GM06990 (cell line): ENCODE measurements at regions not wholly inside any gene's neighbourhood (a gene's known extent, or its start where the extent isn't known, plus 50 kb on each side); places are given as distances from the start of the nearest gene placed in this dataset.

Experiments used
- DNase-seq: peaks from one replicate; pipeline ENCODE4 v3.0.0-alpha.2; 2011; ENCODE audit not compliant: insufficient read length; ENCODE audit errors: extremely low read depth
- H3K27me3 ChIP-seq: replicated peaks from 2 replicates; pipeline ENCODE4 v1.6.0; 2011; ENCODE audit warnings: low read length; ENCODE audit not compliant: control insufficient read depth, insufficient read depth
- H3K36me3 ChIP-seq: 2 replicates; pipeline ENCODE4 v1.5.1; 2011; ENCODE audit warnings: low read length; ENCODE audit not compliant: control insufficient read depth, insufficient read depth
- H3K4me3 ChIP-seq: replicated peaks from 2 replicates; pipeline ENCODE4 v1.5.1; 2011; ENCODE audit warnings: low read depth, mild to moderate bottlenecking, control low read depth, low read length
- TF ChIP-seq, protein P1 (sequence below): IDR thresholded peaks from 2 replicates; pipeline ENCODE4 v1.5.1; 2011; ENCODE audit warnings: low read length, control low read depth, mild to moderate bottlenecking, inconsistent platforms; ENCODE audit not compliant: insufficient read depth, poor library complexity, severe bottlenecking

DNA sequence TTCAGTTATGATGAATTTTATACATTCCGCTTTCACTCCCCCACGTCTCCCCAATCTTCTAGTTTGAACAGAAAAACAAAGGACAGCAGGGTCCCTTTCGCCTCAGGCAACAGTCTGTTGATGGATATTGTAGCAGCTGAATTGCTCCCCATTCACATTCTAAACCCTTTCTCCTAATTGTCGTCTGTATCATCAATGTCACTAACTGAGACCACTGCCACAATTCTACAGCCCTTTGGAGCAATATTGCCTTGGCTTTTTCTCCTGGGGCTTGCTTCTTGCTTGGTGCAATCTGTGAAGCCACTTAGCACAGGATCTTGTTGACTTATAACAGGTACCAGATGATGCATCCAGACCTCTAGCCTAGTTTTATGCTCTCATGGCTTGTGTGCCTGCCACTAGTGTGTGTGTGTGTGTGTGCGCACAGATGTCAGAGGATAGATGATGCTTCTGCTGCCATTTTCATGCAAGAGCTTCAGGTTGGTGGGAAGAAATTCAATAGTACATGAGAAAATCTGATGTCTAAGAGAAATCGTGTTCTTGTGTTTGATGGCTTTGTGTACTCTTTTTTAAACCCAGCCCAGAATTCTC, 195.2 kb upstream of the ISL1 start:
- H3K4me3 ChIP-seq = no peak overlapping the region
- no peaks in the 10 kb centered on the region for H3K36me3 ChIP-seq
- TF ChIP-seq, protein P1, sequence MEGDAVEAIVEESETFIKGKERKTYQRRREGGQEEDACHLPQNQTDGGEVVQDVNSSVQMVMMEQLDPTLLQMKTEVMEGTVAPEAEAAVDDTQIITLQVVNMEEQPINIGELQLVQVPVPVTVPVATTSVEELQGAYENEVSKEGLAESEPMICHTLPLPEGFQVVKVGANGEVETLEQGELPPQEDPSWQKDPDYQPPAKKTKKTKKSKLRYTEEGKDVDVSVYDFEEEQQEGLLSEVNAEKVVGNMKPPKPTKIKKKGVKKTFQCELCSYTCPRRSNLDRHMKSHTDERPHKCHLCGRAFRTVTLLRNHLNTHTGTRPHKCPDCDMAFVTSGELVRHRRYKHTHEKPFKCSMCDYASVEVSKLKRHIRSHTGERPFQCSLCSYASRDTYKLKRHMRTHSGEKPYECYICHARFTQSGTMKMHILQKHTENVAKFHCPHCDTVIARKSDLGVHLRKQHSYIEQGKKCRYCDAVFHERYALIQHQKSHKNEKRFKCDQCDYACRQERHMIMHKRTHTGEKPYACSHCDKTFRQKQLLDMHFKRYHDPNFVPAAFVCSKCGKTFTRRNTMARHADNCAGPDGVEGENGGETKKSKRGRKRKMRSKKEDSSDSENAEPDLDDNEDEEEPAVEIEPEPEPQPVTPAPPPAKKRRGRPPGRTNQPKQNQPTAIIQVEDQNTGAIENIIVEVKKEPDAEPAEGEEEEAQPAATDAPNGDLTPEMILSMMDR = no peak
- no peaks in the 10 kb centered on the region for H3K27me3 ChIP-seq
- DNase-seq = no peak

DNA sequence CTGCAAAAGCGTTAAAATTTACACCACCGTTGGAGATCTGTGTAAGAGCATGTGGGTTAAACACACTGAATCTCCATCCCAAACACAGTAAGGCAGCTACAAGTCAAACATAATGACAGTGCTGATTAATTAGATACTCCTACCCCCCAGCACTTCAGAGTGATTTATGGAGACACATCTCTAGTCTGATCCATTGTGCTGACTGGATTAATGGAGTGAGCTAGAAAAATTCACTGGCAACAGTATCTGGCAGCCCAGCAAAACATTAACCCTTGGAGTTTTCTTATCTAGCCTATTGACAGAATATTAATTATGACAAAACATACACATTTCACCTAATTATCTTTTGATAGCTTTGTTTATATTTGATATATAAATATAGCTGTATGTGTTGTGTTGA, 188.6 kb upstream of the ISL1 start:
- H3K36me3 ChIP-seq = no peaks in the 10 kb centered on the region
- H3K27me3 ChIP-seq = no peaks in the 10 kb centered on the region
- no peak for DNase-seq
- H3K4me3 ChIP-seq = no peak overlapping the region
- TF ChIP-seq, protein P1 = no peak

DNA sequence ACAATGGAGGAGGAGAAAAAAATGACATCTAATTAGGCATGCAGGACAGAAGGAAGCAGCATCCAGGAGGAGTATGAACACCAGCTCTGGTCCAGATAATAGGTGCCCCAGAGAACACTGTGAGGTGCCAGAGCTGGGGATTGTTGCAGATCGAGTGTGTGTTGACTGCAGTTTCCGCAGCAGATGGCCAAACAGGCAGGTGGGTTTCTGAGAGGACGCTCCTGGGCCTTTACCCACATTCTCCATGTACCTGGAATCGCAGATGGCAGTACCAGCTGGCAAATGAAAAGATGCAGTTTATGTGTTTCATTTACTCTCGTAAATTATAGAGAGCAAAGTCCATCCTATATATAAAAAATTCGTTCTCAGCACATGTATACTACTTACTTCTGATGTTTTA, 182.2 kb upstream of the ISL1 start:
- no peak for DNase-seq
- no peaks in the 10 kb centered on the region for H3K27me3 ChIP-seq
- no peak overlapping the region for H3K4me3 ChIP-seq
- TF ChIP-seq, protein P1 = no peak
- no peaks in the 10 kb centered on the region for H3K36me3 ChIP-seq

DNA sequence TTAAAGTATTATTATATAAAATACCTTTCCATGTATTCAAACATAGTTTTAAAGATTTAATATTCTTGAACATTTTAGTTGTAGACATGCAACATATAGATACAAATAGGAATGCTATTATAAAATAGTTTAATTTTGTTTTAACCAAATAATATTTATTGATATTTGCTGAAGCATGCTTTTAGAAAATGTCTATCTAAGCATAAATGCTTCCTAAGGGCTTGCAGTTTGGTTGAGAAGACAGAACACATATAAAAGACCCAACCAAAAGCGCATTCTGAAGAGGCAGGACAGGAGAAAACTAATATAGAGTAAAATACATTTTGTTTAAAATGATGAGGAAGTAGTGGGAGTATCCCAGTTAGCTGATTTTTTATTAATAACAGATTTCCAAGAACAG, 181.5 kb upstream of the ISL1 start:
- no peaks in the 10 kb centered on the region for H3K27me3 ChIP-seq
- H3K4me3 ChIP-seq = no peak overlapping the region
- no peaks in the 10 kb centered on the region for H3K36me3 ChIP-seq
- TF ChIP-seq, protein P1 = no peak
- no peak for DNase-seq

DNA sequence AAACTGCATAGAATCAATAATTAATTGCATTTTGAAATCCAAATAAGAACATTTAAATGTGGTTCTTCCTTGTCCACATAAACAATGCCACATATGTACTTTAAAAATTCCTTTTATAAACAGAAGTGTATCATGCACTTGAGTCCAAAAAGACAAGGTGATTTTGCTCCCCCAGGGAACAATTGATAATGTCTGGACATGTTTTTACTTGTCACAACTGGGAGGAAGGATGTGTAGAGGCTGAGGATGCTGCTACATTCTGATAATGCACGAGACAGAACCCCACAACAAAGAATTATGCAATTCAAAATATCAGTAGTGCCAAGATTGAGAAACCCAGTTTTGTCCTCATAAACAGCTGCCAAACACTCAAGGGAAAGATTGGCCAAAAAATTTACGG, 181.1 kb upstream of the ISL1 start:
- Histone ChIP-seq H3K4me3 (no peak overlapping the region), H3K36me3 (no peaks in the 10 kb centered on the region), H3K27me3 (no peaks in the 10 kb centered on the region)
- TF ChIP-seq, protein P1 = no peak
- no peak for DNase-seq

DNA sequence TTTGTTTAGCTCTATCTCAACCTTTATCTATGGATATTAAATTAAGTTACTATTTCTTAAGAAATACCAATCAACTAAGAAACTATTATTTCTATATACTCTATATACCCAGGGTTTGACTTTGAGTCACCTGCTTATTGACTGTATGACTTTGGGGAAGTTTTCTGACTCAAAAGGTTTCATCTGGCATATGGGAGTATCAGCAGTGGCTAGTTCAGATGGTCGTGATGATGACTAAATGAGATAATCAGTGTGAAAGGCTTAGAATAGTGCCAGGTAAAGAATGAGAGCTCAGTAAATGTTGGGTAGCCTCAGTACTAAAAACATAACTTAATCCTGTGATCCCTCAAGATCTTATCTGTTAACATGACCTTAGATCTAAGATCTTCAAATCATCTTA, 179.7 kb upstream of the ISL1 start:
- DNase-seq = no peak
- TF ChIP-seq, protein P1 = no peak
- Histone ChIP-seq H3K27me3 (no peaks in the 10 kb centered on the region), H3K4me3 (no peak overlapping the region), H3K36me3 (no peaks in the 10 kb centered on the region)
